Activated T-cell treated with anti-CD3 and anti-CD28 coated beads, Interleukin-2, amount 50 U/mL, for 4 hours (primary cell): ENCODE measurements at regions not wholly inside any gene's neighbourhood (a gene's known extent, or its start where the extent isn't known, plus 50 kb on each side); places are given as distances from the start of the nearest gene placed in this dataset.

Source experiments
- ATAC-seq, 2 donors: fragments of 200-7000 bp; cut with Tn5 transposase; one replicate each; pipeline ENCODE4 v1.10.0; 2021
- DNase-seq: peaks from one replicate; pipeline ENCODE4 v3.0.0-alpha.2; 2020
- H3K27me3 Mint-ChIP-seq: one replicate; pipeline ENCODE4 v1.8.0; 2021; ENCODE audit warnings: low read depth, mixed read lengths
- H3K36me3 Mint-ChIP-seq: one replicate; pipeline ENCODE4 v1.8.0; 2022; ENCODE audit warnings: mixed read lengths; ENCODE audit not compliant: insufficient read depth
- H3K4me1 Mint-ChIP-seq: one replicate; pipeline ENCODE4 v1.8.0; 2021; ENCODE audit warnings: low read depth, mixed read lengths
- H3K4me3 Mint-ChIP-seq: one replicate; pipeline ENCODE4 v1.8.0; 2021; ENCODE audit warnings: mild to moderate bottlenecking, moderate library complexity, mixed read lengths
- H3K9me3 Mint-ChIP-seq: one replicate; pipeline ENCODE4 v1.8.0; 2021; ENCODE audit warnings: mixed read lengths

DNA sequence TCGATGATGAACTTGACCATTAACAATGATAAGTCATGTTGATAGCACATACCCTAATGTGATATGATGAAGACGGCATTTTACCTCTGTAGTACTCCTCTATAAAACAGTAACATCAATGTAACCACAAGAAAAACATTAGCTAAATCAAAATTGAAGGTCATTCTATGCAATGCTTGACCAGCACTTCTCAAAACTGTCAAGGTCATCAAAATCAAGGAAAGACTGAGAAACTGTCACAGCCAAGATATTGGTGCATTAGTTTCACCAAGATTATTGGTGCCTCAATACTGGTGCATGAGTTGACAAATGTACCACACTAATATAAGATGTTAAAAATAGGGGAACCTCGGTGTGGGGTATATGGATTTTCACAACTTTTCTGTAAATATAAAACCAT is 251.1 kb upstream of the CNTN4 start:
- no peaks in the 10 kb centered on the region for H3K4me1 Mint-ChIP-seq
- no peak for DNase-seq
- H3K9me3 Mint-ChIP-seq, result peaks cover 11% of the 10 kb centered on the region
- H3K36me3 Mint-ChIP-seq, result no peaks in the 10 kb centered on the region
- ATAC-seq, result no peak
- no peaks in the 10 kb centered on the region for H3K27me3 Mint-ChIP-seq
- no peak overlapping the region for H3K4me3 Mint-ChIP-seq

- Mint-ChIP-seq H3K4me1 (no peaks in the 10 kb centered on the region), H3K36me3 (no peaks in the 10 kb centered on the region), H3K4me3 (no peak overlapping the region), H3K9me3 (peaks cover 11% of the 10 kb centered on the region), H3K27me3 (no peaks in the 10 kb centered on the region)
- DNase-seq (no peak), ATAC-seq (no peak)
Observed at GRCh38 chr3:1848935-1849334, 249.7 kb upstream of the CNTN4 start.

GRCh38 chr3:1852950-1853349 is 245.7 kb upstream of the CNTN4 start:
- peaks cover 10% of the 10 kb centered on the region for H3K9me3 Mint-ChIP-seq
- H3K4me1 Mint-ChIP-seq, result no peaks in the 10 kb centered on the region
- no peak overlapping the region for H3K4me3 Mint-ChIP-seq
- H3K36me3 Mint-ChIP-seq, result no peaks in the 10 kb centered on the region
- no peaks in the 10 kb centered on the region for H3K27me3 Mint-ChIP-seq
- ATAC-seq (no peak), DNase-seq (no peak)

DNA sequence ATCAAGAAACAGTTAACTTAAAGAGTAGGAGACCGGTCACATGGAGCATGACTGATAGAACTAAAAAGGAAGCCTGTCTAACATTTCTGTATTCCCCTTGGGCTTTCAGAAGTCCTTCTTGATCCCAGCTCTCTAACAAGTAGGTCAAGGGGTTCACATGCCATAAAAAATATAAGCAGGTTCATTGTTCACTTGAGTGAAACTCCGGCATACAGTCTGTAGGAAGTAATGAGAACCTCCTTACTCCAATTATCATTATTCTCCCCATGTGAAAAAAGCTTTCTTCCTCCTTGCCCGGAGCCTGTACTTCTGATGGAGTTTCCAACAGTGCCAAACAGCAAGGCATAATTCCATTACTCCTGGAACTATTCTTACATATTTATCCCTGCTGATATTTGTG is 242.8 kb upstream of the CNTN4 start:
- Mint-ChIP-seq H3K27me3 (no peaks in the 10 kb centered on the region), H3K9me3 (peaks cover 11% of the 10 kb centered on the region), H3K4me3 (no peak overlapping the region), H3K36me3 (no peaks in the 10 kb centered on the region), H3K4me1 (no peaks in the 10 kb centered on the region)
- ATAC-seq, result no peak
- DNase-seq, result no peak

GRCh38 chr3:1870738-1871137 is 227.9 kb upstream of the CNTN4 start:
- ATAC-seq, result no peak
- DNase-seq, result no peak
- H3K4me1 Mint-ChIP-seq, result no peaks in the 10 kb centered on the region
- H3K36me3 Mint-ChIP-seq, result no peaks in the 10 kb centered on the region
- peaks cover 13% of the 10 kb centered on the region for H3K9me3 Mint-ChIP-seq
- H3K27me3 Mint-ChIP-seq, result no peaks in the 10 kb centered on the region
- no peak overlapping the region for H3K4me3 Mint-ChIP-seq

- no peak overlapping the region for H3K4me3 Mint-ChIP-seq
- H3K27me3 Mint-ChIP-seq, result no peaks in the 10 kb centered on the region
- no peak for DNase-seq
- no peaks in the 10 kb centered on the region for H3K9me3 Mint-ChIP-seq
- no peaks in the 10 kb centered on the region for H3K4me1 Mint-ChIP-seq
- H3K36me3 Mint-ChIP-seq, result no peaks in the 10 kb centered on the region
- no peak for ATAC-seq
Observed at GRCh38 chr3:1883534-1883933, 215.1 kb upstream of the CNTN4 start.

GRCh38 chr3:1892459-1892858 is 206.2 kb upstream of the CNTN4 start:
- ATAC-seq (no peak), DNase-seq (no peak)
- Mint-ChIP-seq H3K4me3 (no peak overlapping the region), H3K27me3 (no peaks in the 10 kb centered on the region), H3K4me1 (no peaks in the 10 kb centered on the region), H3K9me3 (peaks cover 24% of the 10 kb centered on the region), H3K36me3 (no peaks in the 10 kb centered on the region)

DNA sequence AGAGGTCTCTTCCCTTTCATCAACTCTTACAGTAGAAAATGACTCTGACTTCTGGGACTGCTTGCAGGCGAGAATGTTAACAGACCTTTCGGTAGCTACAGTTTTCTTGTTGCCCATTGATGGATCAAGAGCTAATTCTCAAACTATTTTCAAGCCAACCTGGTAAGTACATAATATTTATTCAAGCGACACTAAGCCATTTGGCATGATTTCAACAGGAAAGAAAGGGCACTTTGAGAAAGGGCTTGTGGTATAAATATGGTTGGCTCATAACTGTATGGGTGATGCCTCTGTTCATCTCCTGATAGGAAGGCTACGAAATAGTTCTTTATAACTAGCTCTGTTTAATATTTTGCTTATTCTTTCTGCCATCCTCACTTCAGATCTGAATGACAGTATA is 196.2 kb upstream of the CNTN4 start:
- no peak for ATAC-seq
- Mint-ChIP-seq H3K9me3 (peaks cover 10% of the 10 kb centered on the region), H3K4me1 (no peaks in the 10 kb centered on the region), H3K27me3 (no peaks in the 10 kb centered on the region), H3K4me3 (no peak overlapping the region), H3K36me3 (no peaks in the 10 kb centered on the region)
- DNase-seq, result no peak

- no peak for ATAC-seq
- no peaks in the 10 kb centered on the region for H3K36me3 Mint-ChIP-seq
- H3K4me1 Mint-ChIP-seq, result no peaks in the 10 kb centered on the region
- DNase-seq, result no peak
- H3K4me3 Mint-ChIP-seq, result no peak overlapping the region
- H3K27me3 Mint-ChIP-seq, result no peaks in the 10 kb centered on the region
- peaks cover 10% of the 10 kb centered on the region for H3K9me3 Mint-ChIP-seq
Observed at GRCh38 chr3:1903111-1903510, 195.6 kb upstream of the CNTN4 start.

- no peaks in the 10 kb centered on the region for H3K4me1 Mint-ChIP-seq
- peaks cover 5% of the 10 kb centered on the region for H3K9me3 Mint-ChIP-seq
- ATAC-seq, result no peak
- no peak for DNase-seq
- no peak overlapping the region for H3K4me3 Mint-ChIP-seq
- H3K36me3 Mint-ChIP-seq, result no peaks in the 10 kb centered on the region
- no peaks in the 10 kb centered on the region for H3K27me3 Mint-ChIP-seq
Observed at GRCh38 chr3:1907911-1908310, 190.8 kb upstream of the CNTN4 start.

DNA sequence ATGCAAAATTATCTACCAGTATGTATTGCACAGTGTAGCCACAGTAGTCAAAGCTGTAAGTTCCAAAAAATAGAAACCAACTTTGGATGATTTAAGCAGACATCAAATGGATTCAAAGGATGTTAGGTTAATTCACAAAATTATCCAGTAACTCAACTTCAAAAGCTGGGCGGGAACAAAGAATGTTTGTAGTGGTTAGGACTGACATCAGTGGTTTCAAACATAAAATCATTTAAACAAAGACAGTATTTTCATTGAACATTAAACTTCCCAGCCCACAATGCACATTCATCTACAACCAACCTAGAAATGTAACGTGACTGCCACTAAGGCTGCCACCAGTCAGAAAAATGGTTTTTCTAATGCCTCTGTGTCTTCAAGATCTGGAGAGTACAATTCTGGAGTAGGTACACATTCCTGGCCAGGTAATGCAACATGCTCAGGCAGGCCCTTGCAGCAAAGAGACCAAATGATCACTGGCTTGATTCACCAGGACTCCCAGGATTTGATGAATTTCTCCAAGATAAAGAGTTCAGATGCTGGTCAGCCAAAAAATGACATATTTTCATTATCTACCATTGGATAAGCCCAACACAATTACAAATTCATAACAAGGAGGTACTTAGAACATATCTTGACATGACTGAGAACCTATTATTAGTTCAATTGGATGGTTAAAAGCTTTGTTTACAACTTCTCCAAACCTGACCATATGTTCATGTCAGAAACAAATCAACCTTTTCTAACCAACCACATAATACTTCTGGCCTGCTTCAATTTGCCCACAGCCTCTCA is 189.8 kb upstream of the CNTN4 start:
- H3K4me1 Mint-ChIP-seq, result no peaks in the 10 kb centered on the region
- no peaks in the 10 kb centered on the region for H3K36me3 Mint-ChIP-seq
- no peak overlapping the region for H3K4me3 Mint-ChIP-seq
- no peak for ATAC-seq
- peaks cover 5% of the 10 kb centered on the region for H3K9me3 Mint-ChIP-seq
- no peak for DNase-seq
- H3K27me3 Mint-ChIP-seq, result no peaks in the 10 kb centered on the region

- no peaks in the 10 kb centered on the region for H3K36me3 Mint-ChIP-seq
- H3K4me3 Mint-ChIP-seq, result no peak overlapping the region
- ATAC-seq (no peak), DNase-seq (no peak)
- H3K4me1 Mint-ChIP-seq, result no peaks in the 10 kb centered on the region
- peaks cover 8% of the 10 kb centered on the region for H3K9me3 Mint-ChIP-seq
- H3K27me3 Mint-ChIP-seq, result no peaks in the 10 kb centered on the region
Observed at GRCh38 chr3:1910322-1910721, 188.3 kb upstream of the CNTN4 start.

DNA sequence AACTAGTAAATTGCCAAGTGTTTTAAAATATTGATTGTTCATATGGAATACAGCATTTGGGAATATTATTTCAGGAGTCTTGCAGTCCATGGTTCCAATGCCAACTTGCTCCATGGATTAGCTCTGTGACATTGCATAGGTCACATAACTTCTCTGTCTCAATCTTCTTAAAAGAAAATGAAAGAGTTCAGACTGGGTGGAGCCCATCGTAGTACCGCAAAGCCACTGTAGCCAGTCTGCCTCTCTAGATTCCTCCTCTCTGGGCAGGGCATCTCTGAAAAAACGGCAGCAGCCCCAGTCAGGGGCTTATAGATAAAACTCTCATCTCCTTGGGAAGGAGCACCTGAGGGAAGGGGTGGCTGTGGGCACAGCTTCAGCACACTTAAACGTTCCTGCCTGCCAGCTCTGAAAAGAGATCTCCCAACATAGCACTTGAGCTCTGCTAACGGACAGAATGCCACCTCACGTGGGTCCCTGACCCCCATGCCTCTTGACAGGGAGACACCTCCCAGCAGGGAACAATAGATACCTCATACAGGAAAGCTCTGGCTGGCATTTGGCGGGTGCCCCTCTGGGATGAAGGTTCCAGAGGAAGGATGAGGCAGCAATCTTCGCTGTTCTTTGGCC is 168.8 kb upstream of the CNTN4 start:
- no peak for ATAC-seq
- no peak overlapping the region for H3K4me3 Mint-ChIP-seq
- peaks cover 14% of the 10 kb centered on the region for H3K9me3 Mint-ChIP-seq
- no peaks in the 10 kb centered on the region for H3K36me3 Mint-ChIP-seq
- H3K27me3 Mint-ChIP-seq, result no peaks in the 10 kb centered on the region
- DNase-seq, result no peak
- H3K4me1 Mint-ChIP-seq, result no peaks in the 10 kb centered on the region

- H3K4me3 Mint-ChIP-seq, result no peak overlapping the region
- no peaks in the 10 kb centered on the region for H3K9me3 Mint-ChIP-seq
- no peaks in the 10 kb centered on the region for H3K36me3 Mint-ChIP-seq
- ATAC-seq (no peak), DNase-seq (no peak)
- no peaks in the 10 kb centered on the region for H3K4me1 Mint-ChIP-seq
- no peaks in the 10 kb centered on the region for H3K27me3 Mint-ChIP-seq
Observed at GRCh38 chr3:1938975-1939374, 159.7 kb upstream of the CNTN4 start.

GRCh38 chr3:1942781-1943180 is 155.9 kb upstream of the CNTN4 start:
- DNase-seq (no peak), ATAC-seq (no peak)
- Mint-ChIP-seq H3K4me1 (no peaks in the 10 kb centered on the region), H3K4me3 (no peak overlapping the region), H3K9me3 (no peaks in the 10 kb centered on the region), H3K27me3 (no peaks in the 10 kb centered on the region), H3K36me3 (no peaks in the 10 kb centered on the region)
